GM18511 (cell line): ENCODE measurements at regions not wholly inside any gene's neighbourhood (a gene's known extent, or its start where the extent isn't known, plus 50 kb on each side); places are given as distances from the start of the nearest gene placed in this dataset.
"Not testable (repeated sequence)": the region's sequence is repeated elsewhere in the genome, so short reads cannot be mapped to it uniquely, and the experiment has no call there.

Experiments used
- ATAC-seq: cut with Tn5 transposase; IDR thresholded peaks from one replicate; pipeline ENCODE4 v1.9.1; 2021; ENCODE audit warnings: mild to moderate bottlenecking, moderate library complexity; ENCODE audit not compliant: unreplicated experiment

GRCh38 chr4:1589098-1589497 lies 95.0 kb downstream of the FAM53A start:
- ATAC-seq = no peak

DNA sequence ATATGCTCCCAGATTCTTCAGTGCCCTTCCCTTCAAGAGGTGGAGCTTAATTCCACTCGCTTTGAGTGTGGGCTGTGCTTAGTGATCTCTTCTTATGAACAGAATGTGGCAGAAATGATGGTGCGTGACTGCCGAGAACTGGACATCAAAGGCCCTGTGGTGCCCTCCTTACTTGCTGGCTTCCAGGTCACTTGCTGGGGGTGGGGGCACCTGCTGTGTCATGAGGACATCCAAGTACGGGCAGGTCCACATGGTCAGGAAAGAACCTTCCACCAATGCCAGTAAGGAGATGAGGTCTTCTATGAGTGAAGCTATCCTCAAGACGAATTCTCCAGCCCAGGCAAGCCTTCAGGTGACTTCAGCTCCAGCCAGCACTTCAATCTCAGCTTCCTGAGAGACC lies 95.8 kb downstream of the FAM53A start:
- ATAC-seq = no peak

DNA sequence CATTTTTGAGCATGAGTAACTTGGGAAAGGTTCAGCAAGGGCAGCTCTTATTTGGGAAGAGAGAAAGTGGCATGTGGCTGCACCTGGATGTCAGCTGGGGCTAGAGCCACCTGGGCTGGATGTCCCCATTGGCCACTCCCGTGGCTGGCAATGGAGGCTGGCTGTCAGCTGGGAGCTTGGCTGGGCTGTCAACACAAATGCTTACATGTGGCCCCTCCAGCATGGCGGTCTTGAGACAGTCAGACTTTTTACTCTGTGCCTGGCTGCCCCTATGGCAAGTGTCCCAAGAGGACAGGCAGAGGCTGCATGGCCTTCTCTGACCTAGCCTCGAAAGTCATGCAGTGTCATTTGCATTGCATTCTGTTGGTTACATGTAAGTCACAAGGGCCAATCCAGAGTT lies 99.6 kb downstream of the FAM53A start:
- ATAC-seq = no peak

DNA sequence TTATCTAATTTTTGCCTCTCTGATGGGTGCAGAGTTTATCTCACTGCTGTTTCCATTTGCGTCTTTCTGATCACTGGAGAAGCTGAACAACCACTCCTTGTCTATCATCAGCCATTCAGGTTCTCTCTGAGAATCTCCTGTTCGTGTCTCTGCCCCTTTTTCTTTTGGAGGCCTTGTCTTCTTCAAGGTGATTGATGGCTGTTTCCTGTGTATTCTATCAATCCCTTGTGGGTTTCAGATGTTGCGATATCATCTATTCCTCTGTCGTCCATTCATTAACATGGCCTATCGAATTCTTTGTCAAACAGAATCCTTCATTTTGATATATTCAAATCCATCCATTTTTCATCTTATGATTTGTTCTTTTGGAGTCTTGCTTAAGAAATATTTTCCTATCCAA lies 100.3 kb downstream of the FAM53A start:
- no peak for ATAC-seq

DNA sequence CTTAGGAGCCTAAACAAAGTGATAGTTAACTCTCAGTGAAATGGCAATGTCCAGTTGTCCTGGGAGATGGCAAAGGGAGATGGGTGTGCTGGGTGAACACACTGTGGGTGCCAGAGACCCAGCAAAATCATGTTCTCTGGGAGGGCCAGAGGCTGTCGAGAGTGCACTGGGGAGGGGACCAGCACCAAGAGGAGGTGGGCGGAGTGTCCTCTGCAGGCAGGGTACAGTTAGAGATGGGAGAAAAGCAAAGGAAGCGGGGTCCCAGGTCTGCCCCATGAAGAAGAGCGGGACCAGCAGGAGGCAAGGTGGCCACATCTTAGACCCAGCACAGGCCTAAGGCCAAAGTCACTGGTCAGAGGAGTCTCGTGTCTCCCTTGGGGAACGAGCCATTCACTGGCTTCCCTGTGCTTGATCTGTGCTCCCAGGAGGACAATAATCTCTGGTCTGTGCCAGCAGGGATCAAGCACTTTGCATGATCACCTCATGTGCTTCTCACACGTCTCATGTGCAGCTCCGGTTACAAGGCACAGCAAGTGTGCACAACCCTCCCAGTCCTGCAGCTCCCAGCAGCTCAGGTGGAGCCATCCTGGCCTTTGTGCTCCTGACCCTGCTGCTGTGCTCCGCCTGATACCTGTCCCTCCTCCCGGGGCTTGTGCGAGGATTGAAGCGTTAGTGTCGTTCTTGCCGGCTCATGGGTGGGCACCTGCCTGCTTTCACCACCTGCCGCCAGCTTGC lies 100.9 kb downstream of the FAM53A start:
- ATAC-seq = no peak

GRCh38 chr4:1582227-1582626 lies 101.9 kb downstream of the FAM53A start:
- no peak for ATAC-seq

DNA sequence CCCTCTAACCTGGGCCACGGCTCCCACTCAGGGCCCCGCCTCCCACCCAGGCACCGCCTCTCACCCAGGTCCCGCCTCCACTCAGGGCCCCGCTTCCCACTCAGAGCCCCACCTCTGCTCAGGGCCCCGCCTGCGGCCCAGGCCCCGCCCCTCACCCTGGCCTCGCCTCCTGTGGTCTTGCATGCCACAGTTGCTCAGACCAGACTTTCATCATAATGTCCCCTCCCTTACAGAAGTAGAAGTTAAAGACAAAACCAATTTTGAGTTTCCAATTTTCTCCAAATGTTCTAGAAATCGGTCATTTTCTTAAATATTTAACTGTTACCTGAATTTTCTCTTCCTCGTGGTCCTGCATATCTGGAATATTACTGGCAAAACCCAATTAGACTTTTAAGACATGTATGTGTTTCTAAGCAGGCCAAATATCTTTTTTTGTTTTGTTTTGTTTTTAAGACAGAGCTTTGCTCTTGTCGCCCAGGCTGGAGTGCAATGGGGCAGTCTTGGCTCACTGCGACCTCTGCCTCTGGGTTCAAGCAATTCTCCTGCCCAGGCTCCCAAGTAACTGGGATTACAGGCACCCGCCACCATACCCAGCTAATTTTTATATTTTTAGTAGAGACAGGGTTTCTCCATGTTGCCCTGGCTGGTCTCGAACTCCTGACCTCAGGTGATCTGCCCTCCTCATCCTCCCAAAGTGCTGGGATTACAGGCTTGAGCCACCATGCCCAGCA lies 102.8 kb downstream of the FAM53A start:
- peak; percentile 63 for ATAC-seq

DNA sequence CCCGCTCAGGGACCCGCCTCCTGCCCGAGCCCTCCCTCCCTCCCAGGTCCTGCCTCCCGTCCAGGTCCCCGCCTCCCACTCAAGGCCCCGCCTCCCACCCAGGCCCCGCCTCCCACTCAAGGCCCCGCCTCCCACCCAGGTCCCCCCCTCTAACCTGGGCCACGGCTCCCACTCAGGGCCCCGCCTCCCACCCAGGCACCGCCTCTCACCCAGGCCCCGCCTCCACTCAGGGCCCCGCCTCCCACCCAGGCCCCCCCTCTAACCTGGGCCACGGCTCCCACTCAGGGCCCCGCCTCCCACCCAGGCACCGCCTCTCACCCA lies 103.5 kb downstream of the FAM53A start:
- ATAC-seq = not testable (repeated sequence)

GRCh38 chr4:1579901-1580691 lies 104.0 kb downstream of the FAM53A start:
- ATAC-seq = peak; percentile 49

DNA sequence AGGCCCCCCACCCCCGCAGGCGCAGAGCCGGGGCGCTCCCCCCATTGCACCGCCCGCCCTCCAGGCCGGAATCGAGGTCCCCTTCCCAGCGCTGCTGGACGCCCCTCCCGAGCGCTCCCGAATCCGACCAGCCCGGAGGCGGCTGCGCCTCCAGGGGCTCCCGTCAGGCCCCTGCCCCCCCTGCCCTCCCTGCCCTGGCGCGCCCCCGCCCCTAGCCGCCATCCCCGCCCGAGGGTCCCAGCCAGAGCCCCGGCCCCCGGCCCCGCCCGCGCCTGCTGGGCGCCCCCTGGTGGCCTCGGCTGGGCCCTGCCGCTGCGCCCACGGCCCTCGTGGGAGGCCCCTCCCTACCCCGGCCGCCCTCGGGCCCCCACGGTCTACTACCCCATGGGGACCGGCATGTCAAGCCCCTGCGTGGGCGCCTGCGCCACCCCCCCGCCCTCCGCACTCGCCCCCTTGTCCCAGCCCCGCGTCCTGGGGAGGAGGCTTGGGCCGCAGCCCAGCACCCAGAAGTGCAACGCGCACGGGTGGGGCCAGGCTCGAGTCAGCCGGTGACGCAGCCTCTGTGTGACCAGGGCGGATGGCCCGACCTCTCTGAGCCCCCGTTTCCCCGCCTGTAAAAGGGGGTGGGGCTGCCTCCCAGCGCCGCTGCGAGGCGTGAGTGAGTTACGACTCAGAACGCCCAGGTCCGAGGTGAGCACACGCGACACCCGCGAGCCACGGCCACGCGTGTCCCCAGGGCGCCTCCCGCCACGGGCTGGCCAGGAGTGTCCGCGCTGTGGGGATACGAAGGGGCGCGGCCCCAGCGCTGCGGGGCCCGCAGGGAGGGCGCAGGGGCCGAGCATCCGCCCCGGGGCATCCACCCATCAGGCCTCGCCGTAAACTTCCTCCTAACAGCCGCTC lies 104.9 kb downstream of the FAM53A start:
- ATAC-seq = peak; percentile 45

DNA sequence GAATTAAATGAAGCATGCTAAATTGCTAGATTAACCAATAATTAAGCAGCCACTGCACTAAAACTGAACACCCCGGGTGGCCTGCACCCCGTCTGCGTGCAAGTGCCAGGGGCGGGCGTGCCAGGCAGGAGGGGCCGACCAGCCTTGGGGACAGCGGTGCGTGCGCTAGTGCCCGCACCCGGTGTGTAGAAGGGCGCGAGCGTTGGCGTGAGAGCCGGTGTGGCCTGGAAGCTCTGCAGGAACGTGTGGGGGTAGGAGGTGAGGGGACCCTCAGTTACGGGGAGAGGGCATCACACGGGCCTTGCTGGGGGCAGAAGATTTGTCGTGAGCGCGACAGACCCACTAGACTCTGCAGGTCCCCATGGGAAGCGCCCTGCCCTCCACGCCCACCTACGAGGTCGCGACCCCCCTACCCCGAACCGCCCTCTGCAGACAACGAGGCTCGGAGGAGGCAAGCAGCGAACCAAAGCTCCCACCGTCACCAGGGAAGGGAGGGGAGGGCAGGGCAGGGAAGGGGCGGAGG lies 105.8 kb downstream of the FAM53A start:
- ATAC-seq = no peak

DNA sequence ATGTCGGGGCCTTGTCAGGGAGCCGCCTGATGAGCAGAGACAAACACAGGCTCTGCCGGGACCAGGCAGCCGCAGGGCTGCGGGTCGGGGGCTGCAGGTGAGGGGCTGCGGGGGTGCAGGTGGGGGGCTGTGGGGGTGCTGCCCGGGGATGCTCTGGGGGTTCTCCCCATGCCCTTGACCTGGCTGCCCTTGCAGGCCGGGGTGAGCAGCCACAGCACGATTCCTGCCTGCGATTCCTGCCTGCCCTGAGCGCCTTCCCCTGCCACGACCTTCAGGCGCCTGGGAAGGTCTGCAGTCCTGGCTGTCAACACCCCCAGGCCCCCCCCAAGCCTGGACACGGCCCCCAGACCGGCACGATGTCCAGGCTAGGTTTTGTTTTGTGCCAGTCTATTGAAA lies 106.3 kb downstream of the FAM53A start:
- no peak for ATAC-seq

- ATAC-seq = no peak
Observed at GRCh38 chr4:1576961-1577821, 106.9 kb downstream of the FAM53A start.

DNA sequence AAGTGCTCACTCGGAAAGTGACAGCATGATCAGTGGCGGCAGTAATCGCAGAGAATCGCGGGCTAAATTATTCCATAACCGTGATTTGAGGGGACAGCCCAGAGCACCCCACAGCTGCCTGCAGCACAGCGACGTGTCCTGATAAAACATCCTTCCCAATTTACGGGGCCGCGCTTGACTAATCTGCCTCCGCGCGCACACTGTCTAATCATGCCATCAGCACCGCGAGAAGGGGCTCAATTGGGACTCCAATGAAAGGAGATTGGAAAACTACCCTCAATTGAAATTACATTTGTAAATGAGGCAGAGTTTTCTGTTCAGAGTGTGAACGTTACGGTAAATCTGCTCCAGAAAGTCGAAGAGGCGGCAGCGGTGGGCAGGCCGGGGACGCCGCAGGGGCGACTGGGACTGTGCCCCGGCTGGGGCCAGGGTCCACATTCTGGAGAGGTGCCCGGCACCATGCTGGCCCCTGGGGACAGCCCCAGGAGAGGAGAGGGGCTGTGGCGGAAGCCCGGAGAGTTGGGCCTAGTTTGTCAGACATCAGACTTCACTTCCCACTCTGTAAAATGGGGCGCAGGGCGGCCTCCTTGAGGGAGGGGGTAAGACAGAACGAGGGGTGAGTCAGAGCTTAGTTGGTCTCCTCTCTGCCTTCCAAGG lies 107.7 kb downstream of the FAM53A start:
- no peak for ATAC-seq

DNA sequence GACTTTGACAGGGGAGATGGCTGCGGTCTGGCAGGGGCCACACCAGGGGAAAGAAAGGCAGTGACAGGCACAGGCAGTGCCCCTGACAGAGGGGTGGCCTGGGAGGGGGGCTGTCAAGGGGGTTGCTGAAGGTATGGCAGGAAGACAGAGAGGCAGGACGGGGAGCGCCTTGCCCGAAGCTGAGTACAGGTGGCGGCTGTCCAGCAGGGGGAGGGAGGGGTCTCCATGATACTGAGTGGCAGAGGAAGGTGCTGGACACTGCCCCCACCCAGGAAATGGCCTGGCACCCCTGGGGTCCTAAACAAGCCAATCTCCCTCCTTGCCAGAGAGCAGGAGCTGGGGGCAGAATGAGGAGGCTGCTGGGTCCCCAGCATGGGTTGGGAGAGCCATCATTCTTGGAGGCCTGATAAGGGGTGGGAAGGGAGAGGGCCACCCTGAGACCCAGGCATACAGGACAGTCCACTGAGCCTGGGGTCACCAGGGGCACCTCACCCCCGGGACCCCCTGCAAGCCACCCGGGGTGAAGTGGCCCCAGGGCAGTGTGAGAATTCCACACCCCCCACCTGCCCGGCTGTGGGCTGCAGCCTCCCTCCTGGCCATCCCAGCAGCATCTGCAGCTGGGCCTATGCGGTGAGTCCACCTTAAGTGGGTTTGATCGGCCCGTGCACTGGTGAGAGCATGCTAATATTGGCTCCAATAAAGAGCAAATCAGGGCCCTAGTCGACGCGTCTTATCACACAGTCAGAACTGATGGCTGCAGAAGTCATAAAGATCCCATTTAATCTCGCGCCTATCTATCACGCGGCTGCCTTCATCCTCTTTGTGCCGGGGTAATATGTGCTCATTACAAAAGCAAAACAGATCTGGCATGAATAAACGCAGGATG lies 108.5 kb downstream of the FAM53A start:
- ATAC-seq = no peak

DNA sequence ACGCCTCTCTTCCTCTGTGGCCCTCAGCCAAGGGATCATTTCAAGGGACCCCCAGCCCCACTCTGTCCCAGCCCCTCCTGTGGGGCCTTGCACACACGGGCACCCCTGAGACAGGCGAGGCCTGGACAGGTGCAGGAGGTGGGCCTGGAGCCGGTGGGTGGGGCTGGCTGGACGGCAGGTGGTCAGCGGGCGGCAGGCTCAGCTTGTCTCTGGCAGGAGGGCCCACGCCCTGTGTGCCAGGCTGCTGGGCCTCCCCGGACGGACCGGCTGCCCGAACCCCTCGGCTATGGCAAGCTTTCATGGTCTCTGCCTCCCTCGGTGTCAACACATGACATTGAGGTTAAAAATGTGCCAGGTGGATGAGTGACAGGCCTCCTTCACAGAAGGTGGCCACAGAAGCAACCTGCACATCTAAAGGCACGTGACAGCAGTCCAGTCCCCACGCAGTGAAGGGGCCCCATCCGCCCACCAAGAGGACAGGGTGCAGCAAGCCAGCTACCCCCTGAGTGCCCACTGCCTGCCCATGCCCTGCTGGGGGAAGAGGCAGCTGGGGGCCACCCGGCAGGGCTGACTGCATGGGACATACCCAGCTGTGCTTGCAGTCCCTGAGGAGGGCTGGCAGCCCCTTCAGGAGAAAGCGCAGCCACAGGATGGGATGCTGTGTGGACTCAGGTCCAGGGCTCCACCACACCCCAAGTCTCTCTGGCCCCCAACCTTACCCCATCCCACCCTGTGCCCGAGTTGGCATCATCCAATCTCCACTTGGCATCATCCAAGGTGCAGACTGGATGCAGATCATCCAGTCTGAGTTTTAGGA lies 109.3 kb downstream of the FAM53A start:
- no peak for ATAC-seq

DNA sequence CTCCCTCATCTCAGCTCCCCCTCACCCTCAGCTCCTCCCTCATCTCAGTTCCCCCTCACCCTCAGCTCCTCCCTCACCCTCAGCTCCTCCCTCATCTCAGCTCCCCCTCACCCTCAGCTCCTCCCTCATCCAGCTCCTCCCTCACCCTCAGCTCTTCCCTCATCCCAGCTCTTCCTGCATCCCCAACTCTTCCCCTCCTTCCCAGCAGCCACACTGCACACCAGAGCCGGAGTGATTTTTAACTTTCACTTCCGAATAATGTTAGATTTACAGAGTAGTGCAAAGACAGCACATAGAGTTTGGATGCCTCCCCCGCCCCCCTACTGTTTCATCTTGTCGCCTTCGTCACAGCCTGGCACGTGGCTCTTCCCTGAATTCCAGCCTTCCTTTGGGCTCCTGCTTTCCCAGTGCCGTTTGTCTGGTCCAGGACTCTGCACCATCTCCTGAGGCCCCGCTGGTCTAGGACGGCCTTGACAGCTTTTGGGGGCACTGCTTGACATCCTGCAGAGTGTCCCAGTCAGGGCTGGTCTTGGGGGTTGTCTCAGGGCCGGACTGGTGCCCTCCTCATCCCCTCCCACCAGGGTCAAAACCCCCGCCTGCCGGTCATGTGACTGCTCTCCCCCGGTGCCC lies 110.2 kb downstream of the FAM53A start:
- no peak for ATAC-seq
